GF-D8 (cell line): ENCODE measurements at regions not wholly inside any gene's neighbourhood (a gene's known extent, or its start where the extent isn't known, plus 50 kb on each side); places are given as distances from the start of the nearest gene placed in this dataset.

Experiments used
- DNase-seq: peaks from one replicate; lab custom pipeline; 2025; lab: John Stamatoyannopoulos, UW

DNA sequence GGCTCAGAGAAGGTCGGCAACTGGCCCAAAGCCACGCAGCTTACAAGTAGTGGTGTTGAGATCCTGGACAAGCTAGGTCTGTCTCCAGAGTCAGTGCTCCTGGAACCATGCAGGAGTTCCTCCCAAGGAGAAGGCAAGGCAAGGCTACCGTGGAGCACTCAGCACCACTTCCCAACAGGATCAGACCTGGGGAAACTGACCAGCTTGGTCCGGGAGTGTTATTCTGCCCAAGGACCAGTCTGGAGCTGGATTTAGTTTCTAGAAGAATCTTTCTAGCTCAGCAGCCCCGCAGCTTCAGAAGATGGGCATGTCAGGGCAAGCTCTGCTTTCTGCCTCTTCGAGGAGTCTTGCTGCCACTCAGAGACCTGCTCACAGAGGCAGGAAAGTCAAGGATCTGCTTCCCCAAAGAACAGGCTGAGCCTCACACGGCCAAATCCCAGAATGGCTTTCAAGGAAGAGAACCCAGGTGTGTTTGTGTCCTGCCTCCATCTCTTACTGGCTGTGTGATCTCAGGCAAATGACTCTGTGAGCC lies 302.8 kb downstream of the MATN1 start:
- DNase-seq, result no peak

DNA sequence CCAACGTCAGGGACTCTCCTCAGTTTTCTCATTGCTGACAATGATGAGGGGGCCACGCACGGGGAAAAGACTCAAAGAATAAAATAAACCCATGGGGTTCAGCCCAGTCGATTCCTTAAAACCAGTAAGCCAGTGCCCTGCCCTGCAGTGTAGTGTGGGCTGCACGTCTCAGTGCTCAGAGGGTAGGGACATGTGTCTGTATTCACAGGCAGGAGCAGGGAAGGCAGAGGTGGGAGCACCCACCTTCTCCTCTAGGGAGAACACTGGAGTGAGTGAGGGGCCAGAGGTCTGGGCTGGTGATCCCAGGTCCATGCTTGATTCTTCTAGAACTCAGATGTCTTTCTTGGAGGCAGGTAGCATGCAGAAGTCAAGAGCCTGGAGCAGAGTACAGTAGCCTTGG lies 303.6 kb downstream of the MATN1 start:
- no peak for DNase-seq

DNA sequence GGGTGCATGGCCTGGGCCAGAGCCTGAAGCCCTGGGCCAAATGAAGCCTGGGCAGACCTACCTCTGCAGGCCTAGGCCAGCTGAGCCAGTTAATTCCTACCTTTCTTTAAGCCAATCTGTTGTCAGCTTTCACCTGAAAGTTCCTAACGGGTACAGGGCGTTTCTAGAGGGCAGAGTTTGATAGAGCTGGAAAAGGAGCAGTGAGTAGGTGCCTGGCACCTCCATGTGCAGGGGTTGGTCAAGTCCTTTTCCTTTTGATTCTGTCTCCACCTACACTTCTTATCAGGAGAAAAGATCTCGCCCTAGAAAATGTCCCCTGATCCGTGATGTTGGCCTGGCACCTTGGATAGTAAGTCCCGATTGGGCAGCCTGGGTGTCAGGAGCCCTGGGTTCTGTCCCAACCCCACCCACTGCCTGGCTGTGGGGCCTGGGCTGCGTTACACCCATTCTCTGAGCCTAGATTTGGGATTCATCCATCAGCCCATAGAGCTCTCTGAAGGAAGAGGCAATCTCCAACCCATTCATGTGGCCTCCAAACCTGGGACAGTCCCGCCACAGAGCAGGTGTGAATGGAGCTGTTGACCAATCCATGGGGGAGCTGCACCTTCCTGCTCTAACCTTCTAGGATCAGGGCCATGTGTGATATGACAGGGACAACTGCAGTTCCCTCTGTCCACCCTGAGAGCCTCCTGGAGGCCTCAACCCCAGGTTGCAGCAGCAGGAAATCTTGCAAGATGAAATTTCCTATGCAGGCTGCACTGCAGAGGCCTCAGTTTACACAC lies 304.3 kb downstream of the MATN1 start:
- no peak for DNase-seq

DNA sequence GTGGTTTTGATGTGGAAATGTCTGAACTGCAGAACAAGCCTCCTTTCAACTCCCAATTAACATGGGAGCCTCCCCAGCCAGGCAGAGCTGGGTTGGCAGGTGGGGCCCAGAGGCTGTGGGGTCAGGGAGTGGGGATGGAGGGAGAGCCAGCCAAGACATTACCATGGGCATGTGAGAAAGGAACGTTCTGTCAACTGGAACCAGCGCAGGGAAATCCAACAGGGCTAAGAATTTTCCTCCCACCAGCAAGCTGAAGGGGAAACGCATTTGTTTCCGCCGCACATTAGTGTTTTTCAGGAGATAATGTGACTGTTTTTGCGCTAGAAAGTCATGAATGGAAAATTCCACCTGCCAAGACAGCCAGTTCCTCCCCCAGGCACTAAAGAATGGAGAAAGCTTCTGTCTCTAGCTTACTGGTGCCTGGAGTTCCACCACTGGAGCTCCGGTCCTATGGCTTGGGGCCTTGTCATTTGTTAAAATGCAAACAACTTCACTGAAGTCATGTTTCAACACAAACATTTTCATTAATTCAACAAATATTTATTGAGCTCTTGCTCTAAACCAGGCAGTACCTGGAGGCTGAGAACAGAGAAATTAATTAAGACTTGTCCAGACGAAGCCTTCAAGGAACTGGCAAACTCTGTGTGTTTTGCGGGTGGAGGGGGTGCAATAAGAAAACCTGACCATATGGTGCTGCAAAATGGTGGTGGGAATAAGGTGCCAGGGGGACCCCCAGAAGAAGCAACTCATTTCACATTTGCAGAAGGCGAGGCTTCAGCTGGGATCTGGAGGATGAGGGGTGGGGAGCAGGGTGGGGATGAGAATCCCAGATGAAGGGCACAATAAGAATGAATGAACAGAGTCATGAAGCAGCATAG lies 305.1 kb downstream of the MATN1 start:
- no peak for DNase-seq

DNA sequence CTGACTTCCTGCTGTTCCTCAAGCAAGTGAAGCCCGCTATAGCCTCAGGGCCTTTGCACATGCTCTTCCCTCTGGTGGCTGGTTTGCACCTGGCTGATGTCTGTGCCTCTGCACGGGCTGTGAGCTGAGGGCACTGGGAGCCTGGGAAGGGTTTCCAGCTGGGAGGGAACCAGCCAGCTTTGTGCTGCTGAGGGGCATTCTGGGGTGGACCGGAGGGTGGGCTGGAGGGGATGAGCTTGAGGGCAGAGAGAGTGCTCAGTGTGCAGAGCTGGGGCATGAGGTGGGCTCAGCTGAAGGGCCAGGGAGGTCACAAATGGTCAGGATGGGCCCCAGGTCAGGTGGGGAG lies 305.7 kb downstream of the MATN1 start:
- no peak for DNase-seq

GRCh38 chr1:30417001-30417700 lies 306.2 kb downstream of the MATN1 start:
- no peak for DNase-seq

DNA sequence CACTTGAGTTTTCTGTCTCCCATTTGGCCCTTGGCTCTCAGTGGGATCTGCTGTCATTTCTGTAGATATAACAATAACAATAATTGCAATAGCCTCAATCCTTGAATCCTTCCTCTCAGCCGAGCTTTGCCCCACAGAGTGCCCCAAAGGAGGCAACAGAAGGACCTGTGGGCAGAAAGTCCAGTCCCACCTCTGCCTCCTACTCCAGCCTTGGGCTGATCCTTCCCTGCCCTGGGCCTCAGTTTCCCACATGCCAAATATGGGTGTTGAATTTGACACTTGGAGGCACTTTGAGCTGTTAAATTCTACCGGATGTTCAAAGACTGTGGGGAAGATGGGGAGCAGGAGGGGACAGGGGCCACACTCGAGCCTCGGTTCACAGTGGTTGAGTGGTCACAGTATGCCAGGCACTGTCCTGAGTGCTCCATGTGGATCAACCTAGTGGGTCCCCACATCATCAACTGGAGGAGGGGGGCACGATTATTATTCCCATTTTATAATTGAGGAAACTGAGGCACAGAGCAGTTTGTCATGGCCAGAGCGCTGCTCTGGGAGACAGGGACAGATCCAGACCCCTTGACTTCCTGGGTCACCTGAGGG lies 307.1 kb downstream of the MATN1 start:
- DNase-seq, result no peak

GRCh38 chr1:30415171-30415940 lies 308.0 kb downstream of the MATN1 start:
- no peak for DNase-seq

GRCh38 chr1:30414851-30415165 lies 308.6 kb downstream of the MATN1 start:
- DNase-seq, result no peak

GRCh38 chr1:30414086-30414850 lies 309.1 kb downstream of the MATN1 start:
- no peak for DNase-seq

GRCh38 chr1:30413606-30414005 lies 309.8 kb downstream of the MATN1 start:
- DNase-seq, result no peak

DNA sequence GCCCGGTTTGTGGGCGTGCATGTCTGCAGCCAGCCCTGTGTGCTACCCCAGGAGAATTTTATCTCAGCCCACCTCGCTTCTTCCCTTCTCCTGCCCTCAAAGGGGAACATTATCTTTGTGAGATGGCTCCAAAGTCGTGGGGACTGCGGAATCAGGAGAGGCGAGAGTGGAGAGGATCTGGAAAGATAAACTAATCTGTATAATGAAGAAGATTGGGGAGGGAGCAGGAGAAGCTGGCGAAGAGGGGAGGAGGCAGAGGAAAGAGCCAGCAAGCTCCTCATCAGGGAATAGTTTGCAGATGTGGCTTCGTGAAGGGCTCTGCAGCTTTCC lies 310.3 kb downstream of the MATN1 start:
- DNase-seq, result no peak

DNA sequence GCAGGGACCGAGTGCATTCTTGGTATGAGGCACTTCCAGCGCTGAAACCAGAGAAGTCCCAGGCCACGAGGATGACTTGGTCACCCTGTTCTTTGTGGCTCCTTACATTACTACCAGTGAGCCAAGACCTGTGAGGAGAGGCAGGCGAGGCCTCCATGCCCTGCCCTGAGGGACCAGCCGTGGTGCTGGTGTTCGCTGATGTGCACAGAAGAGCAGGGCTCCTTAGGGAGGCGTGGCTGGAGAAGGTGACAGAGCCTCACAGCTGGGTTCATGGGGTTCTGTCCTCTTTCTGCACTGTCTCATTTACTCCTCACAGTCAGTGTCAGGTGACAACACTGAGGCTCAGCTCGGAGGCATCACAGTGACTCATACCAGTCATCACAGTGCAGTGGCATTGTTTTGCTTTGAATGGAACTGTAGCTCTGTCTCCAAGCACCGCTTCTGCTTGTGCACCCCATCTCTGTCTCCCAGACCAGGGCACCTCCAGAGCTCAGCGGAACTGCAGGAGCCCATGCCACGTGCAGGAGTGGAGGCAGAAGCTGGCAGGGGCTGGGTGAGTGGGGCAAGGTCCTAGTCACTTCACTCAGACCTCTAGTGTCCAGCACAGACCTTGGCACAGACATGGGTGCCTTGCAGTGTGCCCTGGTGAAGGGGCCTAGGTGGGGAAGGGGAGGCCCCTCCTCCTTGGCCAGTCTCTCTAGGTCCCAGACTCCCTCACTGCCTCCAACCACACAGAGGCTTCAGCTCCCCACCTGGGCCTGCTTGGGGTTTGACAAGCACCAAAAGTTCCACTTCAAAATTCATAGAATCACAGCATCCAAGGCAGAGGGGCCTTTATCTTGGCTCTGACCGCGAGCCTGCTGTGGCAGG lies 310.9 kb downstream of the MATN1 start:
- DNase-seq, result no peak

DNA sequence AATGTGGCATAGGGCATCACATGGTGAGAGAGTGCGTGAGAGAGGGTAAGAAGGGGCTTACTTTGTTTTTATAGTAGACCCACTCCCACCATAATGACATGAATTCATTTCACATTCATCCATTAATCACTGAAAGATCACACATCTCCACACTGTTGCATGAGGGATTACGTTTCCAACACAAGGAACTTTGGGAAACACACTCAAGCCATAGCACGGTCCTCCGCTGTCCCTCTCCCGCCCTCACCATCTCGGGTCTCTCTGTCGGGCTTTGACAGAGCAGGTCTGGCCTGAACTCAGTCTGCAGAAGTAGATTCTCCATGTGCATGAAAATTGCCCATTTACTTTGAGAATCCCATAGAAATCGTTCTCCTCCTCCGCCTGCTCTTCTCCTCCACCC lies 312.2 kb downstream of the MATN1 start:
- DNase-seq, result no peak

GRCh38 chr1:30410153-30410851 lies 313.1 kb downstream of the MATN1 start:
- DNase-seq, result no peak

- DNase-seq, result no peak
Observed at GRCh38 chr1:30409476-30410152, 313.8 kb downstream of the MATN1 start.

- no peak for DNase-seq
Observed at GRCh38 chr1:30407865-30408580, 315.4 kb downstream of the MATN1 start.
